Aorta (tissue), 5 donors: ENCODE measurements at regions not wholly inside any gene's neighbourhood (a gene's known extent, or its start where the extent isn't known, plus 50 kb on each side); places are given as distances from the start of the nearest gene placed in this dataset.
A peak's percentile ranks its signal among the peaks of the same experiment; 100 is the strongest.

ENCODE experiments used
- ATAC-seq: fragments of 200-7000 bp; cut with Tn5 transposase; one replicate; pipeline ENCODE4 v1.9.1; 2022; ENCODE audit warnings: moderate library complexity; ENCODE audit not compliant: low FRiP score
- DNase-seq, 2 donors: peaks; one replicate each; pipeline ENCODE4 v3.0.0-alpha.2; 2020
- H3K27ac ChIP-seq, 2 donors: one replicate each; pipeline ENCODE4 v1.5.1; 2013; ENCODE audit warnings: low read length in 2 of 2, mild to moderate bottlenecking in 2 of 2, moderate library complexity in 2 of 2, control low read depth in 1 of 2, inconsistent platforms in 1 of 2, low read depth in 1 of 2
- H3K27me3 ChIP-seq, 2 donors: one replicate each; pipeline ENCODE4 v1.6.1; 2013; ENCODE audit warnings: control low read depth in 1 of 2, low read length in 1 of 2, mild to moderate bottlenecking in 1 of 2, moderate library complexity in 1 of 2; ENCODE audit not compliant: insufficient read depth in 2 of 2, control insufficient read depth in 1 of 2
- H3K36me3 ChIP-seq, 2 donors: one replicate each; pipeline ENCODE4 v1.6.1; 2013; ENCODE audit warnings: control low read depth in 1 of 2, low read length in 1 of 2, mild to moderate bottlenecking in 1 of 2; ENCODE audit not compliant: insufficient read depth in 2 of 2, control insufficient read depth in 1 of 2
- H3K4me1 ChIP-seq, 2 donors: one replicate each; pipeline ENCODE4 v1.6.1; 2013; ENCODE audit warnings: low read length in 2 of 2, control low read depth in 1 of 2, mild to moderate bottlenecking in 1 of 2, moderate library complexity in 1 of 2; ENCODE audit not compliant: insufficient read depth in 2 of 2, control insufficient read depth in 1 of 2
- H3K4me3 ChIP-seq, 2 donors: one replicate each; pipeline ENCODE4 v1.5.1; 2013; ENCODE audit warnings: low read length in 2 of 2, control low read depth in 1 of 2, mild to moderate bottlenecking in 1 of 2
- H3K9me3 ChIP-seq: one replicate; pipeline ENCODE4 v1.6.1; 2013; ENCODE audit warnings: mild to moderate bottlenecking, low read length; ENCODE audit not compliant: control insufficient read depth
- WGBS, 2 donors: extraction: QIAGEN DNeasy Blood & Tissue Kit; methylation state at CpG; one replicate each; pipeline ENCODE4 v1.1.7; 2013; 5-methylcytosine and 5-hydroxymethylcytosine counted together
- intact Hi-C, 2 donors: fragments of 100-400 bp; cut with DNase I; formaldehyde crosslinking; loops; one replicate each; pipeline versions ENCODE4 v1.14.2 to v1.15.0; 2022
- donor health status: healthy with polysubstance abuse.
- donor health status: Bipolar disorder and iron deficiency.
- donor health status: DM: no; HTN: no; CAD: no.
- donor health status: DM: no; HTN: no; CAD: no.
- donor health status: DM: yes; HTN: yes; CAD: no.

- Histone ChIP-seq H3K4me3 (no peak overlapping the region), H3K9me3 (no peaks in the 10 kb centered on the region), H3K27me3 (no peaks in the 10 kb centered on the region), H3K27ac (no peak overlapping the region), H3K36me3 (no peaks in the 10 kb centered on the region), H3K4me1 (peaks cover 1 to 3% of the 10 kb centered on the region in 2 donors)
- DNase-seq (no peak), ATAC-seq (no peak)
- 44 to 52% methylated on average over 7 of the region's 7 CpGs for WGBS, 2 donors
- intact Hi-C loops = no loop called here
Observed at GRCh38 chr10:29962166-29962850, 97.1 kb downstream of the JCAD start.

- no peak for DNase-seq
- Histone ChIP-seq H3K4me1 (peaks cover 1 to 3% of the 10 kb centered on the region in 2 donors), H3K4me3 (no peak overlapping the region), H3K27me3 (no peaks in the 10 kb centered on the region), H3K9me3 (no peaks in the 10 kb centered on the region), H3K36me3 (no peaks in the 10 kb centered on the region), H3K27ac (no peak overlapping the region)
- no peak for ATAC-seq
- intact Hi-C loops = no loop called here
- 96 to 97% methylated on average over 6 of the region's 6 CpGs for WGBS, 2 donors
Observed at GRCh38 chr10:29961351-29961750, 98.0 kb downstream of the JCAD start.

- Histone ChIP-seq H3K27me3 (no peaks in the 10 kb centered on the region), H3K27ac (no peak overlapping the region)
- 34 to 40% methylated on average over 3 of the region's 3 CpGs for WGBS, 2 donors
Observed at GRCh38 chr10:29960261-29960660, 99.1 kb downstream of the JCAD start.

GRCh38 chr10:29959586-29959985 lies 99.8 kb downstream of the JCAD start:
- intact Hi-C loops = loop anchor here in 1 of 2 donors (10.0 kb wide), 1 partner anchor 175 kb away; no protein-coding TSS in a partner anchor
- WGBS, 2 donors = 95 to 96% methylated on average over 18 of the region's 18 CpGs

More at GRCh38 chr10:29960261-29960660, 99.1 kb downstream of the JCAD start:
- intact Hi-C loops = no loop called here
- no peak for ATAC-seq
- Histone ChIP-seq H3K36me3 (no peaks in the 10 kb centered on the region), H3K9me3 (no peaks in the 10 kb centered on the region), H3K4me3 (no peak overlapping the region), H3K4me1 (peaks cover 1 to 3% of the 10 kb centered on the region in 2 donors)
- no peak for DNase-seq

GRCh38 chr10:29958440-29958839 lies 100.9 kb downstream of the JCAD start:
- Histone ChIP-seq H3K4me3 (no peak overlapping the region), H3K27ac (no peak overlapping the region), H3K9me3 (no peaks in the 10 kb centered on the region), H3K36me3 (no peaks in the 10 kb centered on the region), H3K27me3 (no peaks in the 10 kb centered on the region), H3K4me1 (peaks cover 1 to 3% of the 10 kb centered on the region in 2 donors)
- no peak for ATAC-seq
- WGBS, 2 donors = 87 to 93% methylated on average over 4 of the region's 4 CpGs
- DNase-seq = no peak
- intact Hi-C loops = loop anchor here in 1 of 2 donors (10.0 kb wide), 1 partner anchor 174 kb away; no protein-coding TSS in a partner anchor

More at GRCh38 chr10:29959586-29959985, 99.8 kb downstream of the JCAD start:
- no peak for ATAC-seq
- Histone ChIP-seq H3K4me1 (peaks cover 1 to 3% of the 10 kb centered on the region in 2 donors), H3K27me3 (no peaks in the 10 kb centered on the region), H3K36me3 (no peaks in the 10 kb centered on the region), H3K9me3 (no peaks in the 10 kb centered on the region), H3K4me3 (no peak overlapping the region), H3K27ac (no peak overlapping the region)
- no peak for DNase-seq

GRCh38 chr10:29957907-29958331 lies 101.5 kb downstream of the JCAD start:
- Histone ChIP-seq H3K4me3 (no peak overlapping the region), H3K27me3 (no peaks in the 10 kb centered on the region), H3K9me3 (no peaks in the 10 kb centered on the region), H3K27ac (peak overlapping the region in 1 of 2 donors; percentile 80), H3K36me3 (no peaks in the 10 kb centered on the region), H3K4me1 (peaks cover 1 to 3% of the 10 kb centered on the region in 2 donors)
- 4 to 5% methylated on average over 4 of the region's 4 CpGs for WGBS, 2 donors
- peak; percentile 92 to 95 for DNase-seq
- intact Hi-C loops = loop anchor here in 1 of 2 donors (10.0 kb wide), 1 partner anchor 173 kb away; no protein-coding TSS in a partner anchor
- ATAC-seq = peak; percentile 82

- Histone ChIP-seq H3K9me3 (no peaks in the 10 kb centered on the region), H3K4me3 (no peak overlapping the region), H3K36me3 (no peaks in the 10 kb centered on the region), H3K4me1 (peaks cover 1 to 3% of the 10 kb centered on the region in 2 donors), H3K27ac (peak overlapping the region in 1 of 2 donors; percentile 80), H3K27me3 (no peaks in the 10 kb centered on the region)
- 57 to 59% methylated on average over 4 of the region's 4 CpGs for WGBS, 2 donors
- no peak for ATAC-seq
- no peak for DNase-seq
- intact Hi-C loops = loop anchor here in 1 of 2 donors (10.0 kb wide), 1 partner anchor 172 kb away; no protein-coding TSS in a partner anchor
Observed at GRCh38 chr10:29957236-29957635, 102.2 kb downstream of the JCAD start.

GRCh38 chr10:29956335-29956924 lies 103.0 kb downstream of the JCAD start:
- Histone ChIP-seq H3K4me1 (peaks cover 1 to 3% of the 10 kb centered on the region in 2 donors), H3K4me3 (no peak overlapping the region), H3K36me3 (no peaks in the 10 kb centered on the region), H3K27ac (no peak overlapping the region), H3K27me3 (no peaks in the 10 kb centered on the region), H3K9me3 (no peaks in the 10 kb centered on the region)
- DNase-seq = no peak
- intact Hi-C loops = loop anchor here in 1 of 2 donors (10.0 kb wide), 1 partner anchor 172 kb away; no protein-coding TSS in a partner anchor
- ATAC-seq = no peak
- WGBS, 2 donors = 94% methylated on average over 7 of the region's 7 CpGs
